HL-60 (cell line): ENCODE measurements at regions not wholly inside any gene's neighbourhood (a gene's known extent, or its start where the extent isn't known, plus 50 kb on each side); places are given as distances from the start of the nearest gene placed in this dataset.

Experiments used
- DNase-seq, 2 experiments: peaks; one replicate each; pipeline ENCODE4 v3.0.0-alpha.2; 2010 to 2020; ENCODE audit warnings: low read depth in 1 of 2, low spot score in 1 of 2
- H3K27ac ChIP-seq: fragments of 250-450 bp; sonication (Bioruptor Pico); replicated peaks from 2 replicates; pipeline ENCODE4 v1.5.1; 2020; ENCODE audit warnings: mild to moderate bottlenecking, moderate library complexity
- H3K27me3 ChIP-seq: fragments of 250-450 bp; sonication (Bioruptor Pico); 2 replicates; pipeline ENCODE4 v1.5.1; 2021; ENCODE audit warnings: mild to moderate bottlenecking, moderate library complexity; ENCODE audit not compliant: insufficient read depth, poor library complexity, severe bottlenecking
- H3K4me3 ChIP-seq: replicated peaks from 2 replicates; pipeline ENCODE4 v1.5.1; 2011; ENCODE audit warnings: mild to moderate bottlenecking, control low read depth, low read length; ENCODE audit not compliant: insufficient read depth
- CTCF ChIP-seq: IDR thresholded peaks from one replicate; pipeline ENCODE4 v1.5.1; 2011; ENCODE audit warnings: low read length, control low read depth, inconsistent platforms; ENCODE audit not compliant: insufficient read depth
- GABPA ChIP-seq: IDR thresholded peaks from 2 replicates; pipeline ENCODE4 v1.6.1; 2012; ENCODE audit warnings: low read depth
- POLR2AphosphoS5 ChIP-seq: IDR thresholded peaks from 2 replicates; pipeline ENCODE4 v1.6.1; 2012; ENCODE audit warnings: low read depth
- REST ChIP-seq: IDR thresholded peaks from 2 replicates; pipeline ENCODE4 v1.6.1; 2012; ENCODE audit warnings: low read depth; ENCODE audit not compliant: insufficient replicate concordance
- SPI1 ChIP-seq: IDR thresholded peaks from 2 replicates; pipeline ENCODE4 v1.6.1; 2012; ENCODE audit warnings: low read depth, mild to moderate bottlenecking, borderline replicate concordance

GRCh38 chr10:107767185-107767584, 602.7 kb upstream of the SORCS1 start:
- Histone ChIP-seq H3K27ac (no peak overlapping the region), H3K4me3 (no peak overlapping the region), H3K27me3 (no peaks in the 10 kb centered on the region)
- no peak for DNase-seq
- no peak for TF ChIP-seq SPI1
- no peak for TF ChIP-seq POLR2AphosphoS5

- no peak overlapping the region for H3K4me3 ChIP-seq
- H3K27ac ChIP-seq, result no peak overlapping the region
- TF ChIP-seq GABPA (no peak), CTCF (no peak)
- no peak for DNase-seq
- H3K27me3 ChIP-seq, result no peaks in the 10 kb centered on the region
Measured at GRCh38 chr10:107754814-107755213, 590.3 kb upstream of the SORCS1 start.

GRCh38 chr10:107749235-107749634, 584.7 kb upstream of the SORCS1 start:
- no peak for DNase-seq
- Histone ChIP-seq H3K4me3 (no peak overlapping the region), H3K27ac (no peak overlapping the region), H3K27me3 (no peaks in the 10 kb centered on the region)
- TF ChIP-seq GABPA, result no peak
- TF ChIP-seq SPI1, result no peak
- TF ChIP-seq CTCF, result no peak
- TF ChIP-seq REST, result no peak
- no peak for TF ChIP-seq POLR2AphosphoS5

GRCh38 chr10:107747851-107748250, 583.3 kb upstream of the SORCS1 start:
- Histone ChIP-seq H3K4me3 (no peak overlapping the region), H3K27me3 (no peaks in the 10 kb centered on the region), H3K27ac (no peak overlapping the region)
- no peak for DNase-seq
- no peak for TF ChIP-seq GABPA
- TF ChIP-seq CTCF, result no peak
- no peak for TF ChIP-seq REST
- no peak for TF ChIP-seq POLR2AphosphoS5
- no peak for TF ChIP-seq SPI1
